GM19035 (cell line): ENCODE measurements at regions not wholly inside any gene's neighbourhood (a gene's known extent, or its start where the extent isn't known, plus 50 kb on each side); places are given as distances from the start of the nearest gene placed in this dataset.
"Not testable (repeated sequence)": the region's sequence is repeated elsewhere in the genome, so short reads cannot be mapped to it uniquely, and the experiment has no call there.

Source experiments
- ATAC-seq: cut with Tn5 transposase; IDR thresholded peaks from one replicate; pipeline ENCODE4 v1.9.1; 2021; ENCODE audit not compliant: unreplicated experiment

DNA sequence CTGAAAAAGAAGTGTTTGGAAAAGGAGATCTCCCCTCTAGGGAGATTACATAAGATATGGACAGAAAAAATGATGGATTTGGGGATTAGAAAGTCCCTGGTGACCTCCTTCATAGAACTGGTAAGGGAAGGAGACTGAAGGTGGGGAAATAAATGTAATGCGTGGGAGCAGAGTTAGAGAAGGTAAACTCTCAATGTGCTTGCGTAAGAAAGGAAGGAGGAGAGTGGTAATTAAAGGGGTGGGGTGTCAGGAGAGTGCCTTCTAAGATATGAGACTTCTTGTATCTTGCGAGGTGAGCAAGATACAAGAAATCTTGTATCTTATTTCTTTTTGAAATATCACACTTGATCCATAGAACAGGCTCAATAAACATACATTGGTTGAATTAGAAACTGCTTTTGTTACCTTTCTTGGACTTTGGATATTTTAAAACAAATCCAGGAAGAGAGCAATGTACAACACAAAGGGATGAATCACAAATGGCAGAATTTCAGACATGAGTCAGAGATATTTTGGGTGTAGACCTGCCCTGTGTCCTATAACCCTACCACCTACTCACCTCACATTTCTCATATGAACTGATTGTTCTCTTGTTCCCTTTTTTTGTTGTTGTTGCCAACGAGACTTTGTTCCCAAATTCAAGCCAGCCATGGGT lies 342.4 kb downstream of the INSIG2 start:
- ATAC-seq = no peak

DNA sequence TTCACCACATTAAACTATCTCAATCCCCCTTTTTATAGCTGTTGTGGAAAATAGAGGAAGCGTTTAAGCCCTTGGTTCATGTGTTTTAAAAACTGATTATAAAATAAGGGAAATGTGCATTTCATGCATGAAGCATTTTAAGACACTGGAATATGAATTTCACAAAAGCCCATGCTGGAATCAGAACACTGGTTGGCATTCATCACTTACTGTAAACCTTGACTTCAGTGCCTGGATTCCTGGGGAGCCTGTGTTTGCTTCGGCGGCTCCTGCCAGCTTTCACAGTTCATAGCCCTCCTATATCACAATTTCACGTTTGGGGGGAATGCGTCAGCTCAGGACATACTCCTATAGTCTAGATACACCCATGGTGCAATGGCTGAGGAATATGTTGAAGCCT lies 336.9 kb downstream of the INSIG2 start:
- ATAC-seq = no peak

DNA sequence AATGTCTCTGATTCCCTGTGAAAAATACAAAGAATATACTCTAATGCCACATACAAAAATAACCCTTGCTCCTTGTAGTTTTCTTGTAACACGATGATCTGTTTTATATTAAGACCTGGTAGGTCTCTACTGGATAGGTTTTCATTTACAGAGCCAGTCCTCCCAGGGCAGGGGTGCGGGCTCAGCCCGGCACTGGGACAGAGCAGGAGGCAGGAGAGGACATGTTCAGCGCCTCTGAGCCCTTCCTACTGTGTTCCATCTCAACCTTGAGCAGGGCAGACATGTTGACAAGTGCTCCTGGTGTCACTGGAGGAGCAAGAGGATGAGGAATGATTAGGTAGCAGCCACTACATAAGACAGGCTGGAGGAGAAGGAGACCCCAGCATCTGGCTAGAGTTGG lies 335.5 kb downstream of the INSIG2 start:
- ATAC-seq = no peak

DNA sequence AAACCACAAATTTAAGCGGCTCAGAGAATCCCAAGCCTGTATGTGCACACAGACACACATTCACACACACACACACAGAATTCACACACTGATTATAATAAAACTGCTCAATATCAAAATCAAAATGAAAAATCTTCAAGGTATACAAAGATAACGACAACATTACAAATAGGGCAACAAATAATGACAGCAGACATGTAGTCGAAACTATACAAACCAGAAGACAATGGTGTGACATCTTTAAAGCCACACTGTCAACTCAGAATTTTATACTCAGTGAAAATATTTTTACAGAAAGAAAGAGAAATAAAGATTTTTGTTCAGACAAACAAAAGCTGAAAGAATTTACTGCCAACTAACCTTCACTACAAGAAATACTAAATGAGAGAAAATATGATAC lies 333.4 kb downstream of the INSIG2 start:
- ATAC-seq = no peak

DNA sequence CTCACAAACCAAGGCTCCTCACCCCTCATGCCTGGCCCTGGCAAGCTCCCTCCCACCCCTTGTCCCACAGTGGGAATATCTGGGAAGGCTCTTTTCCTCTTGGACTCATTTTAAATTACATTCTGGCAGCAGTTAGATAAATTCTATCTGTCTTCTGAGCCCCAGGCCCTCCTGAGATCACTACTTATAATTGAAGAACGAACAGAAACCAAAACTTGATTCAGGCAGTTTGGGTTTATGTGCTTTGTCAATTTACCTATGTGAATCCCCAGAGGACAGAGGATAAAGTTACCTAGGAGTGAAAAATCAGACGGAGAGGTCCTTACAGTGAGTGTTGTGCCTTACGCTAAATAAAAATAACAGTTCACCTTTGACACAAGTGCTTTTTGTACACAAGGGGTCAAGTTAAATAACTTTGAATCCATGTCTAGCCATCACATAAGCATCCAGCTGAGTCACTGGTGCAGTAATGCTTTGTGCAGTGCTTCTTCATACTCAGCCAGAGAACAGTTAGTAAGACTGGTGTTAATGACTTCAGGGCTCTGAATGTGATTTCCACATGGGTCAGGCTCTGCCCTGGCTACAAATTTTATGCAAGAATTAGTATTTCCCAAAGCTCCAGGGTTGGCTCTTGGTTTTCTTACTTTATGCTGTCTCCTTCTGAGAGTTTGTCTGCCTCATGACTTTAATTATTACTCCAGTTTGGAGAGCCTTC lies 329.3 kb downstream of the INSIG2 start:
- no peak for ATAC-seq

DNA sequence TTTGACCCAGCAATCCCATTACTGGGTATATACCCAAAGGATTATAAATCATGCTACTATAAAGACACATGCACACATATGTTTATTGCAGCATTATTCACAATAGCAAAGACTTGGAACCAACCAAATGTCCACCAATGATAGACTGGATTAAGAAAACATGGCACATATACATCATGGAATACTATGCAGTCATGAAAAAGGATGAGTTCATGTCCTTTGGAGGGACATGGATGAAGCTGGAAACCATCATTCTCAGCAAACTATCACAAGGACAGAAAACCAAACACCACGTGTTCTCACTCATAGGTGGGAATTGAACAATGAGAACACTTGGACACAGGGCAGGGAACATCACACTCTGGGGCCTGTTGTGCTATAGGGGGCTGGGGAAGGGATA lies 326.9 kb downstream of the INSIG2 start:
- not testable (repeated sequence) for ATAC-seq

DNA sequence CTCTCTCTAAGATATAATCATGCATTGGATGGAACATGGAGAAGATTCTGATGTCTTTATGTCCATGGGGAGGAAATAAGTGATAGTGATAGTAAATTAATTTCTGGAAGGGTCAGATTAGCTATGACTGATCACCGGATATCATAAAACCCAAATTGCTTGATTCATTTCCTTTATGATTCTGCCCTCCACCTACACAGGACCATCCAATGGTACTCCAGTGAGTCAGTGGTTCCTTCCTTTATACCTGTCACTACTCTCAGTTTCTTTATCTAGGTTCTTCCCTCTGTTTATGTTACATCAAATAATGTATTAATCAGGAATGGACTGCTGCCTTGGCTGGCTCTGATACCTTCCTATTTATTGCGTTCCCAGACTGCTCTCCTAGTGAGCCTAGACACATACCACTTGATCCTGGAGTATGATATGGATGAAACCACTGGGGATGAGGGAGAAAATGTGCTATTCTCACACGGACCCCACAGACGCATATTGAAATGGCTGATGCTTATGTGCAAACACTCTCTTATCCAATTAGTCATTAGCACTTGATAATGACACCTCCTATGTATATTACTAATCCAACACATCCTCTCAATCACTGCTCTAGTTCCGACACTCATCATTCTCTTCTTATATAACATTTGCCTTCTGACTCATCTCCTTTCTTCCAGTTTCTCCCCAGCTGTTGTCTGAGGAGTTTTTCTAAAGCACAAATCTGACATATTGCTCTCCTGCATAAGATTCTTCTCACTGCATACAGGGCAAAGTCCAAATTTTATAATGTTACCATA lies 315.6 kb downstream of the INSIG2 start:
- no peak for ATAC-seq

DNA sequence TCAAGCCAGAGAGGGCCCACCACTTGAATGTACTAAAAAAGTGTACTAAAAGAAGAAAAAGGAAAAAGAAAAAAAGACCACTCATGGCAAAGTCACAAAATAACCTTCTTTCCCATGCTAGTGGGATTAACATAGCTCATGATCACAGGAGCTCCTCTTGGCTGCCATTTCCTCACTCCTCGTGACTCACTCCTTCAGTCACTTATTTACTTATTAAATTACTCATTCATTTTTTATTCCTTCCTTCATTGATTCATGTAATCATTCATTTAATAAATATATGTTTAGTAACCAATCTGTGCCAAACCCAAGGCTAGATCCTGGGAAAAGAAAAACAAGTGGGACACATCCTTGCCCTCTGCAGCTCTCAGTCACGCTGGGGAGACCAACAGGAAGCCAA lies 300.5 kb downstream of the INSIG2 start:
- ATAC-seq = no peak

DNA sequence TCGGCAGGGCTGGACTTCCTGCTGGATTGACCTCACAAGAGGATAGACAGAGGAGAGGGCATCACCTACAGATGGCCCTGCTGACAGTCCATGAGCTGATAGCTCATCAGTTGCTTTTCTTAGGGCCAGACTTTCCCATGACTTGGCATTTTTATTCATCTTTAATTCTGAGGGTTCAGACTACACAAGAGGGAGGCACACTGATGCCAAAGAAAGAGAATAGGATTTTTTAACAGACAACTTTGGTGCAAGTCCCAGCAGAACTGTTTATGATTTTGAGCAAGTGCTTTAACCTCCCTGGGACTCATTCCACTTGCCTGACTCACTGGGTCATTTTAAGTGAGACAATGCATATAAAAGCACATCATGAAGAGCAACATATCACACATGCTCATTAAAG lies 299.2 kb downstream of the INSIG2 start:
- no peak for ATAC-seq

DNA sequence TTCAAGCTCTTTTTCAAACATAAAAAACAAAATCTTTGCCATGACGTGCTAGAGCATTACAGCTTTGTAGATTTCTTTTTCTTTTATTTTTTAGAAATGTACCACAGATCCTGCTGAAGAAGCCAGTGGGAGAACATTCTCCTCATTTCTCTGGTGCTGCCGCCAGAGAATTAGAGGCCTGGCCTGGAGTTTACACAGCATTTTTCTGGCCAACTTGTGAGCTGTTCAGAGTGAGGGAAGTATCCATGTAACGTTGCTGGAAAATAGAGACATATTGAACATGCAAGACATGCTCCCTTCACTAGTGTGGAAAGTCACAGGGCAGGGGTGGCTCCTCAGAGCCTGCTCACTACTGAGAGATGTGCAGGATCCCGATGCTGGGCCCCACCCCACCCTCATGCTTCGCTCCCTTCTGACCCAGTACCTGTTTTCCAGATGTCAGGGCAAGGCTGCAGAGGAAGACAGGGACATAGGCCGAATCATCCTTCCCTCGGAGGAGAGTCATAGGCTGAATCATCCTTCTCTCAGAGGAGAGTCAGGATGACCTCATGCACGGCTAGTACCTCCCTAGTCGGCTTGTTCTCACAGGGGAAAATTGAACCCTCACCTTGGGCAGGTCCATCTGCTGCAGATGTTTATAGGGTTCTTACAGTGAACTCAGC lies 298.5 kb downstream of the INSIG2 start:
- no peak for ATAC-seq

DNA sequence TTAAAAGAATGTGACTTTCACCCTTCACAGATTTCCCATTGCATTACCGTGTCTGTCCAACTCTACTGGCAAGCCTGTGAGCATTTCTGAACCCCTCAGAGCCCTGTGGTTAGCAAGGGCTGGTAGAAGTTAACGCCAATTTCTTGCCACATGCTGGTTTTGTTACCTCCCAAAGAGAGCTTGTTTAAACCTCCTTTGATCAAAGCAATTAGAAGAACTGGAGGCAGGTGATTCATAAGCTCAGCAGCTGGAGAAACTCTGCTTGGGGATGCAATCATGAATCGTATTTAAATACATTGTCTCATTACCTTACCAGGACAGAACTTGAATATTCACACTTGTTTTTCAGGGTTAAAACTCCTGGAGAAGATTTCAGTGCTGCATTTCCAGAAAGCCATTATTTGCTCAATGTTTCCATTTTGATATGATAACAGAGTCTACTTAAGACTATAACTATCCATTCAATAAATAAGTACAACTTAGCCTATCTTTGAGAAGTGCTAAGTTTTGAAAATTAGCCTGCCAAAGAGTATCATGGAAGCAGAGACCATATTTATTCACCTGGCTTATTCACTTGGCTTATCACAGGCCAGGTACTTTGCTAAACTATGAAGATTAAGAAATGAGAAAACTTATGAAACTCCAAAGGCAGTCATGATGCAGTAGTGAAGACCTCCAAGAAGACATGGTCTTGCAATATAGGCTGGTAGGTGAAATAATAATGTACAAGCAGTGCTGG lies 292.8 kb downstream of the INSIG2 start:
- ATAC-seq = no peak

DNA sequence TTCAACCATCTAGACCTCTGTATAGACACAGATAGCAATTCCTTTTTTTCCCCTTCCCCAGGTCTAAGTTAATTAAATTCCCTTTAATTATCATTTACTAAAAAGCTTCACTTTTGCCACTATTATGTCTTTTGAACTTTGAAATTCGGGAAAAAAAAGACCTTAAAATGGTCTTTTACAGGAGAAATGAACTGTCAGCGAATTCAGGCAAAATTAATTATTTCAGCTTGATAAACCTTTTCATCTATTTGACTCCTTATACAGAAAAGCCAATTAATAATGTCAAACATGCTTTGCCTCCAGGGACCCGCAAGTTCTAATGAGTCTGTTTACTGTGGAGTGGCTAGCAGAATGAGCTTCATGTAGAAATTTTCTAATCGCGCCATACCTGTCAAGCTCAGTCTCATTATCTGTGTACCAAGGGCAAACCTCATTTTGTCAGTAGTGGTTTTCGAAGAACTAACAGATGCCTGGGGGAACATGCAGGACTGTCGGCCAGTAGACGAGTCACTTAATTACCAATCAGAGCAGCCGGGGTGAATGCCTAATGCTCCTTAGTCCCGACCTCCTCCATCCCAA lies 287.7 kb downstream of the INSIG2 start:
- no peak for ATAC-seq

DNA sequence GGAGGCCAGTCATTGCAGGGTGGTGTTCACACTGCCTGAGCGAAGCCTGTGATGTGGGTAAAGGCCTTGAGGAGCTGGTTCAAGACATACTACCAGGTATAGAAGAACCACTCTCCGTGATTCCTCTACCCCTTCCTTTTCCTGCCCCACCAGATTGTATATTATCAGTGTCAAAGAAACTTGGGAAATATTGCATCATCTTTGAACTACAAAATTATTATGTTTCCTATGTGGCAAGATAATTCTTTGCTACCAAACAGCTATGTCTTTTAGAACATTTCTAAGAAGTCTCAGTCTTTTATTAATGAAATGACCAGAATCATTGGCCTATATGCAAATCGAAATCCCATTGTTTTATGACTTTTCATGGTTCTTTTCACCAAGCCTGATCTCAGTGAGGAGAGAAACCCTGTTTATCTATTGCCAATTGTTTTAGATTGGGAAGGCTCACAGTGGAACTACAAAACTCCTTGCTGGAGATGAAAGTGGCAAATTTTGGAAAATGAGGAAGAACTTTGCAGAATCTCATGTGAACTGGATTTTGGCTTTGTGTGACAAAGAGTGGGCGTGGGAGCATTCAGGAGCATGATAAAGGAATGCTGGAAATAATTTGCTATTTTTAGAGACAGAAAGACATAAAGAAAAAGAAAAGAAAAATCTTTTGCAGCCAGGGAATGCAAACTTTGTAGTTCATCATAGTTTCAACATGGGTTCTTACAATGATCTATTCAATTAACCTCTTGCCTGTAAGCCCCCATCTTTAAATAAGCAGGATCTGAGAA lies 286.9 kb downstream of the INSIG2 start:
- no peak for ATAC-seq

DNA sequence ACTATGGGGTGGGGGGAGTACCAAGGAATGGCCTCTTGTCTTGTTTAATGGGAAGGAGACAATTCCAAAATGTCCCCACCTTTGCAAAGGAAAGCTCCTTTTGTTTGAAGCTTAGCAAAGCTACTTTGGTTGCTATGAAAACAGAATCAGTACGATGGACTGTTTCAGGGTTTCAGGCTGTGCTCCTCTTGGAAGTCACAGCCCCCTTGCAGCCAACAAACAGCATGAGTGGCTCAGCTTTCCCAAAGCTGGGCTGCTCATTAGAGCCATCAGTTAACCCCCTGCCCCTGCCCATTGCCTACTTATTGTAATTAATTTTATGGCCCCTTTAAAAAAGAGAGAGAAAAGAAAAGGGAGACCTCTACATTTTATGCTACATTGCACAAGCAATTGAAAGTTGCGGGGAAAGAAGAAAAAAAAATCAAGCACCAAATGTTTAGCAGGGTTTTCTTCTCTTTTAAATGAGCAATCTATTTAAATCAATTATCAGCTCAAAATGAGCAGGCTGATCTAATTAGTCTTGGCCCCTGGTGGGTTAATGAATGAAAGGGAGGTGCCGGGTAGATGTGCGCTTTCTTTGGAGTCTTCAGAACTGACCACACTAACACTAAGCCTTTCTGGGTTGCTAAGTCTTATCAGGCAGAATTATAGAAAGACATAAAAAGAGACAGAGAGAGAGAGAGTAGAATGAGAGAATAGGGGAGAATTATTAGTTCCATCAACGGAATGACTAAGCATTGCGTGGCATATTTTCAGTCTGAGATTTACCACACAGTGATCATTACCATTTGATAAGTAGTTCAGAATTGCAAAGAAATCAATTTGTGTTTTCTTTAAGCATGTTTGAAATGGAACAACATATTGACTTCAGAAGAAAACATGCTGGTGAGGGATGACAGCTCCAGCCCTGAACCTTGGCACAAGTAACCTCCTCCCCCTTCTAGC lies 284.9 kb downstream of the INSIG2 start:
- ATAC-seq = no peak

DNA sequence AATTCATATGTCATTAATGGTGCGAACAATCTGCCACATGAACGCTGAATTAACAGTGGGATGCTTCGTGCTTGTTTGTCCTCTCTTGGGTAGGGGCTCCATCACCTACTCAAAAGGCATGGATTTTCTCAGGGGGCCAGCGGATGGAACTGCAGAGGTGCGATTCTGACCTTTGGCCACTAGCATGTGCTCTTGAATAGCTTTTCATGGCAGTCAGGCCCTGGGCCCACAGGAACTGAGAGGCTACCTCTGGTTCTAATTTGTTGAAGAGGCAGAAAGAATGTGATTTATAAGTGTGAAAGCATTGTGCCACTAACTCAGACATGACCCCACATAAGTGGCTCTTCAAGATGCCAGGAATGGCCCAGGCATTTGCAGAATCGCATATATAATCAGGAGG lies 283.2 kb downstream of the INSIG2 start:
- ATAC-seq = no peak

DNA sequence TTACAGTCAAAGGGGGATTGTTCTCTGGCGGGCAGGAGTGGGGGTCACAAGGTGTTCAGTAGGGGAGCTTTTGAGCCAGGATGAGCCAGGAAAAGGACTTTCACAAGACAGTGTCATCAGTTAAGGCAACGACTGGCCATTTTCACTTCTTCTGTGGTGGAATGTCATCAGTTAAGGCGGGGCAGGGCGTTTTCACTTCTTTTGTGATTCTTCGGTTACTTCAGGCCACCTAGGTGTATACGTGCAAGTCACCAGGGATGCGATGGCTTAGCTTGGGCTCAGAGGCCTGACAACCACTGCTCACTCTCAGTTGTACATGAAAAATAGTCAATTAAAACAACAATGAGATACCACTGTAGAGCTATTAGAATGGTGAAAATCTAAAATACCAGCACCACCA lies 281.2 kb downstream of the INSIG2 start:
- not testable (repeated sequence) for ATAC-seq

DNA sequence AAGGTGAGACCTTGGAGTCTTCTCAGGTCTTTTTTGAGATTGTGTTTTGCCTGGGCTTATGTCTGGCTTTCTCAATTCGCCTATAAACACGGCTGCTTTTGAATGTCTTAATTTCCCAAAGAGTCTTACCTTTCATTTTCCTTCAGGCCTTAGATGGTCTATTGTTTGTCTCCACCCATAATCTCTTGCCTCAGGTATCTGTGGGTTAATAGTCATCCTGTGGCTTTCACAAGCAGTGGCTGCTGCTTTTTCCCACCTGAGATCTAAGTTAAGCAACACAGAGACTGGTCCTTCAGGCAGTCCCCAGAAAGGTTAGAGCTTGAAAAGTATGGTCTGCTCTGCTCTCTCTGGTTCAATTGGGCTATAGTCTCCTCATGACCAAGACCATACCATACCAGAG lies 275.3 kb downstream of the INSIG2 start:
- ATAC-seq = no peak

DNA sequence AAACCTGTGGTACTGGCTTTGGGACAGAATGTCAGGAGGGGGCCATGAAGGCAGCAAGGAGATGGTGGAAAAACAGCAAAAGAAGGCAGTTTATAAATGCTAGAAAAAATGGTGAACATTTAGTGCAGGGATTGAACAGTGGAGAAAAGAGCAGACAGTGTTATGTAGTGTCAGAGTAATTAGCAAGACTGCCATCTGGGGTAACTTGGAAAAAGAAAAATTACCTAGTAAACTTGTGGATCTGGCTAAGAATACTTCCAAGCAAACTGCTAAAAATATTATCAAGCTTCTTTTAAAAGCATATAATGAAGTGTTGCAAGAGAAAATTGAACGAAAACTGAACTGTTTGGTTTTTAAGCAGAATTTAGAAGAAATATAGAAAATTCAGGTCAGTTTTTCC lies 267.8 kb downstream of the INSIG2 start:
- no peak for ATAC-seq

DNA sequence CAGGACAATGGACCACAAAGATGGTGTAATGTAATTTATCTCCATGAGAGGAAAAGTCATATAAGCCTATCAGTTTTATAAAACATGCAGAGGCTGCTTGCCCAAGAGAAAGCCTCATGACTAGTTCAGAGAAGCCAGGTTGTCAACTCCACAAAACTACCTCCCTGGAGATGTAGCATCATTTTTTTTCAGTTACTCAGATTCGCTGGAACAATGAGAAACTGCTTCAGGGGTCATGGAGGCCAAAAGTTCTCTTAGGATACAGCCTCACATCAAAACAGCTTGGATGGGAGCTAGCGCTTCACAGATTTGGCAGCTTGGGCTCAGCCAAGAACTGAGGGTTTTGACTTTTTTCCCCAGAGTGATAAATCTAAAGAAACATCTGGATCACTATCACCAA lies 263.5 kb downstream of the INSIG2 start:
- no peak for ATAC-seq
